Rectal smooth muscle tissue (tissue), 1 donor: ENCODE measurements at regions not wholly inside any gene's neighbourhood (a gene's known extent, or its start where the extent isn't known, plus 50 kb on each side); places are given as distances from the start of the nearest gene placed in this dataset.

Experiments
- H3K27ac ChIP-seq: one replicate; pipeline ENCODE4 v1.7.0; 2013; ENCODE audit warnings: low read depth, low read length, inconsistent platforms
- H3K27me3 ChIP-seq: one replicate; pipeline ENCODE4 v1.7.0; 2013; ENCODE audit warnings: low read length; ENCODE audit not compliant: control insufficient read depth, insufficient read depth
- H3K36me3 ChIP-seq: one replicate; pipeline ENCODE4 v1.7.0; 2013; ENCODE audit warnings: low read length; ENCODE audit not compliant: control insufficient read depth, insufficient read depth
- H3K4me1 ChIP-seq: one replicate; pipeline ENCODE4 v1.7.0; 2013; ENCODE audit warnings: low read length; ENCODE audit not compliant: control insufficient read depth, insufficient read depth
- H3K4me3 ChIP-seq: one replicate; pipeline ENCODE4 v1.7.0; 2013; ENCODE audit warnings: low read length
- H3K9ac ChIP-seq: one replicate; pipeline ENCODE4 v1.7.0; 2013; ENCODE audit warnings: low read length

DNA sequence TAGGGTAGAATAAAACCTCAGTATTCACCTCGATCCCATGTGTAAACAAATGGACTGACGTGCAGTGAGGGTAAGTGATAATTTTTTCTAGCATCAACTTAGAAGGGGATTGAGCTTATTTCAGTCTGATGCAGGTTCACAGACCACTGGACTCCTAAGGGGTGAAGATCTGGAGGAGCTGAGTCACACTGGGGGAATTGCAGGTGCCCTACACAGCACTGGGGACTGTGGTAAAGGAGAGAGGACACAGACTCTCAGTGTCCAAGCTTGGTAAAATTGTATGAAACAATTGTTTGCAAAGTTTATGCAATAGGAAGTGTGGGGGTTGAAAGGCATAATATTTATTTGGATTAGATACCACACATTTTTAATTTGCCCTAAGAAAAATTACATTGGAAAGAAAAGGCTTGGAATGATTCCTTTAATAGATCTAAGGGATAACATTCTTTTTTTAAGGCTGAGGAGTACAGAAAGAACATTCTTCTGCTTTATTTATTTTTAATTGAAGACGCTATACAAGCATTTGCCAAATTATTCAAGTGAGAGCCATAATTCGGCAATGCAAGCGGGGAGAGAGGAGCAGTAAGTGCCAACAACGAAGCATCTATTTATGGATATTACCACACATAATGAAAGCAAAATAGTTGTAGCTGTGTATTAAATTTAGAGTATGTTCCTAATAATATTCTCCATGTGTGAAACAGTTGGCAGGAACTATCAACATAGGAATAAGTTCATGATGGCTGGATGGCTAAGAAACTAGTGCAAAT, 766.9 kb upstream of the ADAMTS16 start:
- no peak overlapping the region for H3K9ac ChIP-seq
- H3K4me1 ChIP-seq, result no peaks in the 10 kb centered on the region
- no peaks in the 10 kb centered on the region for H3K36me3 ChIP-seq
- no peak overlapping the region for H3K4me3 ChIP-seq
- H3K27me3 ChIP-seq, result no peaks in the 10 kb centered on the region
- no peak overlapping the region for H3K27ac ChIP-seq

DNA sequence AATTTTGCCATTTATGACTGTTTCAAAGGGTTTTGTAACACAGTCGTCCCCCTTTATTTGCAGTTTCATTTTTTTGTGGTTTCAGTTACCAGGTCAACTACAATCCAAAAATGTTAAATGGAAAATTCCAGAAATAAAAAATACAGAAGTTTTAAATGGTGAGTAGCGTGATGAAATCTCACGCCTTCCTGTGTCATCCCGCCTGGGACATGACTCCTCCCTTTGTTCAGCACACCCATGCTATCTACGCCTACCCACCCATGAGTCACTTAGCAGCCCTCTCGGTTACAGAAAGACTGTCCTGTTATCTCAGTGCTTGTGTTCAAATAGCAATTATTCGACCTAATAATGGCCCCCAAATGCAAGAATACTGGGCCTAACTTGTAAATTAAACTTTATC, 765.3 kb upstream of the ADAMTS16 start:
- no peaks in the 10 kb centered on the region for H3K27me3 ChIP-seq
- H3K36me3 ChIP-seq, result no peaks in the 10 kb centered on the region
- H3K4me3 ChIP-seq, result no peak overlapping the region
- no peaks in the 10 kb centered on the region for H3K4me1 ChIP-seq
- H3K27ac ChIP-seq, result no peak overlapping the region
- no peak overlapping the region for H3K9ac ChIP-seq

DNA sequence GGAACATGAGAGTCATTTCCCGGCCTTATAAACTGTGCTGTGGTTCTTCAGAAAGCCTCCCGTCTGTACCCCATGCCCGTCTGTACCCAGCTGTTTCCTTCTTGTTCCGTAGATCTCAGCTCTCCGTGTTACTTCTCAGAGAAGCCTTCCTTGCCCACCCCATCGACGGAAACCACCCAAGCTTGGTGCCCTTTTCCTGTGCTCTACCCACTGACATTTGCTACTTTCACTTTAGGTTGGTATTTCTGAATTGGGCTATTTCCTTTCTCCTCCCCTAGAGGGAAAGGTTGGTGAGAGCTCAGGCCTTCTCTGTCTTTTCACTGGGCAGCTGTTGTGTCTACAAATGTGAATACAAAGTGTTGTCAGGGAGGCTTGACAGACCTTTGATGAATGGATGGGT, 764.5 kb upstream of the ADAMTS16 start:
- Histone ChIP-seq H3K27me3 (no peaks in the 10 kb centered on the region), H3K4me3 (no peak overlapping the region), H3K36me3 (no peaks in the 10 kb centered on the region), H3K9ac (no peak overlapping the region), H3K4me1 (no peaks in the 10 kb centered on the region), H3K27ac (no peak overlapping the region)

DNA sequence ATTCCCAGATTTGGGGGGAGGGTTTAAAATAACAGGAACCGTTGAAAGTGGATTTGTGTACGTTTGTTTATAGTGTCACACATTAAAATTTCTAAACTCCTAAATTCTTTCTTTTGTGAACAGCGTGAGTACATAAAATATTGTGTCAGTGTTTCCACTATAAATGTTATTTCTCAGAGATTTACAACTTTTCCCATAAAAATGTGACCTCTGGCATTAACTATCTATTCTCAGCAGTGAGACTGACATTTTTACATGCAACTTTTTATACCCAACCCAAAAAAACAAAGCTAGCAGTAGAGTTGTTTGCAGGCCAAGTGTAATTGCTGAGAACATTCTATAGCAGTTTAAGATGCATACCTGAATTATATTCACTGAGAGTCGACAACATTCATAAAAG, 757.0 kb upstream of the ADAMTS16 start:
- Histone ChIP-seq H3K9ac (no peak overlapping the region), H3K27ac (no peak overlapping the region), H3K4me1 (peaks cover 3% of the 10 kb centered on the region), H3K4me3 (no peak overlapping the region), H3K27me3 (no peaks in the 10 kb centered on the region), H3K36me3 (no peaks in the 10 kb centered on the region)

DNA sequence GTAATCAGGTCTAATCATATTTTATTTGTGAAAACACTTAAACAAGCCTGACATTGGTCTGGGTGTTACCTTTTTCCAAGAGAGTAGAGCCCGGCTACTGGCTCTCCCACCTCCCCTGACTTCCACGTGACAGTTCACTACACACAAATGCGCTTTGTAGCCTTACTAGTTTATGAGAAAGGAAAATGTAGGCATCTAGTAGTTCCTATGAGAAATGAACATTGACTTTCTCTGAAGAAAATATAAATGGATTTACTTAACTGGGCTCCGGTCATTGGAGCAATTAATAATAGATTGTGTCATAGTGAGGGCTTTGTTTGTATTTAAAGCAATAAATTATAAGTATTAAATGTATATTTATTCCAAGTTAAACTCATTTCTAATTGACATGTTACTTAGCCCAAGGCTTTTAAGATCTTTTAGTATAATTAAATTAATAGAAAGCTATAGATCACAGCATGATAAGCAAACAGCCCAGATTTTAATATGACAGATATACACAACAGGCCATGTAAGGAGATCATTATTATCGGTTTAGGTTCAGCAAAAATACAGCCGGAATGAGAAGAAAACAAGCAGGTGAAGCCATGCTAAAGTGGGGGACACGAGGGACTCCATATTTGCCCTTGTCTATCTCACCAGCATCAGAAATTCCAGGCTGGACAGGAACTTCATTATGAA, 756.5 kb upstream of the ADAMTS16 start:
- Histone ChIP-seq H3K27ac (no peak overlapping the region), H3K4me3 (no peak overlapping the region), H3K4me1 (peaks cover 3% of the 10 kb centered on the region), H3K36me3 (no peaks in the 10 kb centered on the region), H3K9ac (no peak overlapping the region), H3K27me3 (no peaks in the 10 kb centered on the region)

DNA sequence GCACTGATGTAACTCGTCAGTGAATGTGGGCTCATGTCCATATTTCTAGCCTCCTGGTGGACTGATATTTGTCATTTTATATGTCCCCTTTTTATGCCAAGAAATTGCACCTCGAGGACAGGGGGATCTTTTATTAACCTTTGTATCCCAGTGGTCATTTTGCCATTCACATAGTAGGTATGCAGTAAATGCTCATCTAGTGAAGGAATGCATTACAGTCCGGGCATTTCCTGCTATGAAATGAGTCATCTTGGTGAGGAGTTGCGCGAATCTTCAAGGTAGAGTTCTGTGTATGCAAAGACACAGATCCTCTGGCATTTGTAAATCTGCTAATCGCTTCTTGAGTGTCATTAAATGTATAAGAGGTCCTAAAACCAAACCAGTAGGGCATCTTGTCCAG, 755.5 kb upstream of the ADAMTS16 start:
- Histone ChIP-seq H3K27me3 (no peaks in the 10 kb centered on the region), H3K9ac (no peak overlapping the region), H3K27ac (no peak overlapping the region), H3K4me1 (peaks cover 3% of the 10 kb centered on the region), H3K36me3 (no peaks in the 10 kb centered on the region), H3K4me3 (no peak overlapping the region)

DNA sequence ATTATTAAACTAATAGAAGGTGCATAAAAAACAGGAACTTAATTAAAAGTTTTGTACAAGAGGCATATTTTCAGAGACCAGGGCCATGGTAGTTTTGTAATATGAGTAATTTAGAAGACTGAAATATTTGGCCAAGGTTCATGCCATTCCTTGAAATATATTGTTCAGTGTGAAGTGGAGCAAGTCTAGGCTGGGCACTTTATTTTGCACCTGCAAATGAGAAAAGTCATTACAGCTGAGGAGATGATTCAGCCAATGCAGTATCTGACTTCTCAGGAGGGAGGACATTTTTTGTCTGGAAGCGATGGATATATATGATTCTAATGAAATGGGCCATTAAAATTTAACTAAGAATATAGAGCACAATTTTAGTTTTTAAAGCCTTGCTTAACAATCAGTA, 754.0 kb upstream of the ADAMTS16 start:
- no peaks in the 10 kb centered on the region for H3K27me3 ChIP-seq
- no peak overlapping the region for H3K9ac ChIP-seq
- H3K36me3 ChIP-seq, result no peaks in the 10 kb centered on the region
- H3K4me3 ChIP-seq, result no peak overlapping the region
- no peak overlapping the region for H3K27ac ChIP-seq
- H3K4me1 ChIP-seq, result peaks cover 3% of the 10 kb centered on the region

DNA sequence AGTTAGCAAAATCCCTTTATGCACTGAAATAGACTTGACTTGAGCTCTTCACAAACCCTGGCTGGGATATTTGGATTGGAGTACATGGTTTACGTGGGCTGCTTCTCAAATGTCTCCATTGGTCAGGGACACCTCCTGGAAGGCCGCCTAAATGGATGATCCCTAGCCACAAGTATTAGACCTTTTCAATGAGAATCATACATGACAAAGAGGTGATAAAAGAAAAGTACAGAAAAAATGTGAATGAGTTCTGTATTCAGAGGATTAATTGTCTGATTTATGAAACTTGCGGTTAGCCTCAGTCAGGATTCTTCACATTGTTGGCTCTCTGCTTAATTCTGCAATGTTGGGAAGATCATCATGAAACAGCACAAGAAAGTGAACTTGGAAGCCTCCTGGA, 752.8 kb upstream of the ADAMTS16 start:
- Histone ChIP-seq H3K4me1 (peaks cover 3% of the 10 kb centered on the region), H3K4me3 (no peak overlapping the region), H3K27ac (no peak overlapping the region), H3K9ac (no peak overlapping the region), H3K27me3 (no peaks in the 10 kb centered on the region), H3K36me3 (no peaks in the 10 kb centered on the region)

DNA sequence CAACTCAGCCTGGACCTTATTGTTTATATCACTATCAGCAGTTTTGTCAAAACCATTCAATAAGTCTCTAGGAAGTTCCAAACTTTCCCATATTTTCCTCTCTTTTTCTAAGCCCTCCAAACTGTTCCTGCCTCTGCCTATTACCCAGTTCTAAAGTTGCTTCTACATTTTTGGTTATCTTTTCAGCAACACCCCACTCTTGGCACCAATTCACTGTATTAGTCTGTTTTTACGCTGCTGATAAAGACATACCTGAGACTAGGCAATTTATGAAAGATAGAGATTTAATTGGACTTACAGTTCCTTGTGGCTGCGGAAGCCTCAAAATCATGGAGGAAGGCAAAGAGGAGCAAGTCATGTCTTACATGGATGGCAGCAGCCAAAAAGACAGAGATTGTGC, 744.4 kb upstream of the ADAMTS16 start:
- Histone ChIP-seq H3K27me3 (no peaks in the 10 kb centered on the region), H3K4me3 (no peak overlapping the region), H3K36me3 (no peaks in the 10 kb centered on the region), H3K9ac (no peak overlapping the region), H3K4me1 (no peaks in the 10 kb centered on the region), H3K27ac (no peak overlapping the region)

DNA sequence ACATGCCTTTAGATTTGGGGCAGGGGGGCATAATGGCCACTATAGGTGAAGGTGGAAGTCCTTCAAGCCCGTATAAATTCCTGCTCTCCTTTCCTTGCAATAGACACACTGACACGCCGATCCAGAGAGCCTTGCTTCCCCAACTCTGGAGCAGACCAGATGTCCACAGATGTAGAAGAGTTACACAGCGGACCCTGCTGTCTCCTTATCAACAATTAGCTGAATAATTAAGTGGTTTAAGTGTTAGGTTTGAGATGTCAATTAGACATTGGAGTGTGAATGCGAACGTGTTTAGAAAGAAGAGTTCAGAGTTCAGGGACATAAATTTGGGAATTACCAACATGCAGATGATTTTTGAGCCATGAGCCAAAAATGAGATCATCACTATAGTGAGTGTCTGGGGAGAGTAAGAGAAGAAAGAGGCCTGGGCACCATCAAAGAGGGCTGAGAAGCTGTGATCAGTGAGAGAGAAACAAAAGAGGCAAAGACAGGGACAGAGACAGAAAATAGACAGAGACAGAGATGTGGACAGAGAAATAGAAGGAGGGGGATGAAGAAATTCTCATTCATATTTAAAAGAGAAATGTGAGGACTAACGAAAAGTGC, 734.4 kb upstream of the ADAMTS16 start:
- no peak overlapping the region for H3K9ac ChIP-seq
- H3K4me1 ChIP-seq, result no peaks in the 10 kb centered on the region
- no peak overlapping the region for H3K4me3 ChIP-seq
- H3K27ac ChIP-seq, result no peak overlapping the region
- no peaks in the 10 kb centered on the region for H3K36me3 ChIP-seq
- no peaks in the 10 kb centered on the region for H3K27me3 ChIP-seq

DNA sequence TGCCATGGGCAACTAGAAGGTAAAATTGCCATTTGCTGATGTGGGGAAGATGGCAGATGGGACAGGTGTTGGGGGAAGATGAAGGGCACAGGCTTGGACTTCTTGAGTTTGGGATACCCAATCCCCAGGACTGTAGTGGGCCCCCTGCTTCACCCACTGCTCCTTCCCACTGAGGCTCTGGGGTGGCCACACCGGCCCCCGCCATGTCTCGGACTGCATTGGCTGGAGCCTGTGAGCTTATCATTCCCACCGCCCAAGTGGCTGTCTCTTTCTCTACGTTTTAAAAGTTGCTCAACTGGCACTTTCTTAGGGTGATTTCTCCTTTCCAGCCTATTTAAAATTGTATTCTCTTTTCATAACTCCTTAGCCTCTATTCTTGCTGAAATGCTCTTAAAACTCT, 730.0 kb upstream of the ADAMTS16 start:
- Histone ChIP-seq H3K36me3 (no peaks in the 10 kb centered on the region), H3K4me1 (no peaks in the 10 kb centered on the region), H3K4me3 (no peak overlapping the region), H3K27me3 (no peaks in the 10 kb centered on the region), H3K27ac (no peak overlapping the region), H3K9ac (no peak overlapping the region)

DNA sequence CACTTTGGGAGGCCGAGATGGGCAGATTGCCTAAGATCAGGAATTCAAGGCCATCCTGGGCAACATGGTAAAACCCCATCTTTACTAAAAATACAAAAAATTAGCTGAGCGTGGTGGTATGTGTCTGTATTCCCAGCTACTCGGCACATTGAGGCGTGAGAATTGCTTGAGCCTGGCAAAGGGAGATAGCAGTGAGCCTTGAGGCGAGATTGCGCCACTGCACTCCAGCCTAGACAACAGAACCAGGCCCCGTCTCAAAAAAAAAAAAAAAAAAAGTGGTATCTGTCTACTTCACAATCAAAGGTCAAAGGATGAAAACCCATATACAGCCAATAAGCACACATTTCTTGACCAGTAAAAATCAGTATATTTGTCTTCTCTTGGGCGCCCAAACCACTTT, 728.5 kb upstream of the ADAMTS16 start:
- no peaks in the 10 kb centered on the region for H3K36me3 ChIP-seq
- no peaks in the 10 kb centered on the region for H3K27me3 ChIP-seq
- H3K4me1 ChIP-seq, result no peaks in the 10 kb centered on the region
- H3K27ac ChIP-seq, result no peak overlapping the region
- H3K9ac ChIP-seq, result no peak overlapping the region
- no peak overlapping the region for H3K4me3 ChIP-seq

DNA sequence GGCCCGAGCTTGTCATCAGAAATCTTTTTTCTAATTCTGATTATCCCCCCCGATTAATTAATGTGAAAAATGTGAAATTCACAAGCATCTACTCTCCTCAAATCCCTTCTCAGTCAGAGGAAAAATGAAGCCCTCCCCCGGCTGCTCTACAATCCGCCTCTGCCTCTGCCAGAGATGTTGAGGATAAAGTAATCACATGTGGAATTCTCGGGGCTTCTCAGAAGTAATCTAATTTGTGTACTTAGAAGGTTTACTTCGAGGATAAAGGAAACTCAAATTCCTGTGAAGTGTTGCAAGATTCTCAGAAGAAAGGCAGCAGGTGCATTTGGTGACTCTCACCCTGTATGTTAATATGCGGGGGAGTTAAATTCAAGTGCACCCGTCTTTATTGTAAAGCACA, 726.1 kb upstream of the ADAMTS16 start:
- Histone ChIP-seq H3K27ac (no peak overlapping the region), H3K36me3 (no peaks in the 10 kb centered on the region), H3K27me3 (no peaks in the 10 kb centered on the region)

More for the DNA sequence above, 726.1 kb upstream of the ADAMTS16 start:
- H3K9ac ChIP-seq, result no peak overlapping the region
- H3K4me1 ChIP-seq, result no peaks in the 10 kb centered on the region
- H3K4me3 ChIP-seq, result no peak overlapping the region
